NOMO-1 (cell line): ENCODE measurements at regions not wholly inside any gene's neighbourhood (a gene's known extent, or its start where the extent isn't known, plus 50 kb on each side); places are given as distances from the start of the nearest gene placed in this dataset.

Experiments used
- DNase-seq, 2 experiments: peaks; one replicate each; lab custom pipeline; 2025; ENCODE audit not compliant: unreplicated experiment in 2 of 2; lab: John Stamatoyannopoulos, UW

DNA sequence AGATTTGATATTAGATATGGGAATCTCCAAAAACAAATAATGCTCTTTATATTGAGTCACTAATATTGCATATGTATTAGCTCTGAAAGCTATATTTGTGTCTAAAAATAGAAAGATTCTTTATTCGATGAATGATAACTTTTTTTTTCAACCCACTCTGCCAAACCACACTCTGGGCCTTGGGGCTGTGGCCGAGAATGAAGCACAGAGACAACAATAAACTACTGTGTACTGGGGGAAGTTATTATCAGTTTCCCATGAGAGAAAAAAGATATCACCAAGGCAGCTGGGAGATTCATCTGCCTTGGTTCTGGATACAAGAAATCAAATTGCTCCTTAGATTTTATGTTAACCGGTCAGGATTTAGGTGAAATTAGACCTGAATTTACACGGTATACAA, 762.2 kb downstream of the SUCLG1 start:
- no peak for DNase-seq

- no peak for DNase-seq
These were observed 763.5 kb downstream of the SUCLG1 start for GRCh38 chr2:83695530-83695929.

GRCh38 chr2:83695037-83695436, 764.0 kb downstream of the SUCLG1 start:
- DNase-seq: no peak

GRCh38 chr2:83689402-83689801, 769.7 kb downstream of the SUCLG1 start:
- DNase-seq: no peak

DNA sequence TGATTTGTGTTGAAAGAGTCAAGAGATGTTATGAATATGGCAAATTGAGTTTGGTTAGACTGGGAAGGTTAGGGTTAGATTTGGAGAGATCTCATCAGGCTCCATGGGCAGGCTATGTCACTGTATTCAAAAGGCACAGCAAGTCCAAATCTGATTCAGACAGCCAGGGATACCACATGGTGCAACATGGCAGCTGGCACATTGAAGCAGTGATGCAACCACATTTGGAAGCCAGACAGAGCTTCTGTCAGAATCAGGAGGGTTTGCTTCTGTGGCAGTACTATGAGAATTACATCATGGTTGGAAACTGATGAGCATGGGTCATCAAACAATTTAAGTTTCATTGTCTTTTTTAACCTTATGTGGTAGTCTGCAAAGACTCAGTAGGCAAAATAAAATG, 772.2 kb downstream of the SUCLG1 start:
- DNase-seq: no peak

- no peak for DNase-seq
These were observed 785.0 kb downstream of the SUCLG1 start for GRCh38 chr2:83674050-83674449.

- no peak for DNase-seq
These were observed 793.2 kb downstream of the SUCLG1 start for GRCh38 chr2:83665894-83666293.

GRCh38 chr2:83665154-83665553, 793.9 kb downstream of the SUCLG1 start:
- no peak for DNase-seq

DNA sequence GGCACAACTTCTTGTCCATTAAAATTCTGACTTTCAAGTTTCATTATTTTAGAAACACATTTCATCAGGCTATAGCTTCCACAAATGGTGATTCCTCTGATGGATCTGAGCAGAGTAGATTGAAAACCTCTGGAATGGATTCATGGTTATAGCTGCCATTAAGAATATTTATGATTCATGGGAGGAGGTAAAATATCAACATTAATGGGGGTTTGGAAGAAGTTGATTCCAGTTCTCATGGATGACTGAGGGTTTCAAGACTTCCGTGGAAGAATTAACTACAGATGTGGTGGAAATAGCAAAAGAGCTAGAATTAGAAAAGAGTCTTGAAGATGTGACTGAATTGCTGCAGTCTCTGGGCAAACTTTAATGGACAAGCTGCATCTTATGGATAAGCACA, 797.4 kb downstream of the SUCLG1 start:
- DNase-seq: no peak

GRCh38 chr2:83654091-83654611, 804.9 kb downstream of the SUCLG1 start:
- DNase-seq: no peak

DNA sequence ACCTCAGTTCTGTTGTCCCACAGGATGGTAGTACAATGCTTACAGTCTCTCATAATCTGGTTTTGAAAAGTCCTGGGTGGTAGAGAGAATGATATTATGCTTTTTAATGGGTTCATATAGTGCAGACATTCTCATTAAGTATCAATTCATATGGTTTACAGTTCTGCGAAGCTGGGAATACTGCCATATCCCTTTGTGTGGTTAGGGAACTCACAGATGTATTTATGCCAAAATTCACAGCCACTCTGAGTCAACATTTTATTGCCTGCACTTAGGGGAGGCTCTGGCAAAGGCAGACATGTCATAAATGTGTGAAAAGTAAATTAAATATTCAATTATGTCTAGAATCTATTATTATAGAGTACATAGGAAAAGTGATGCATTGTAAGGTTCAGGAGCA, 808.2 kb downstream of the SUCLG1 start:
- DNase-seq: no peak

GRCh38 chr2:83650161-83650560, 808.9 kb downstream of the SUCLG1 start:
- no peak for DNase-seq

DNA sequence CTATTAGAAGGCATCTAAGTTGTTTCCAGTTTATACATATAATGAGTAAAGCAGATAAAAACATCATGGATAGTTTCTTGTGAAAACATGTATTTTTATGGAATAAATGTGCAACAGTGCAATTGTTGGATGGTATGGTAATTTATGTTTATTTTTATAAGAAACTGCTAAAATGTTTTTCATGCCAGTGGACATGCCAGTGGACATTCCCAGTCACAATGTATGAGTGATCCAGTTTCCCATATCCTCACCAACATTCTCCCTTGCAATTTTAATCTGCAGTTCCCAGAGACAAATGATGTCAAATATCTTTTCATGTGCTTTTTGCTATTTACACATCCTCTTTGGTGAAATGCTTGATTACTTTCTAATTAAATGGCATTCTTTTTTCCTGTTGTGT, 818.6 kb downstream of the SUCLG1 start:
- no peak for DNase-seq

GRCh38 chr2:83633423-83633822, 825.7 kb downstream of the SUCLG1 start:
- DNase-seq: no peak

- DNase-seq: no peak
These were observed 828.7 kb downstream of the SUCLG1 start for GRCh38 chr2:83630351-83630750.

GRCh38 chr2:83615511-83615910, 843.6 kb downstream of the SUCLG1 start:
- DNase-seq: no peak

GRCh38 chr2:83613178-83613577, 845.9 kb downstream of the SUCLG1 start:
- no peak for DNase-seq

DNA sequence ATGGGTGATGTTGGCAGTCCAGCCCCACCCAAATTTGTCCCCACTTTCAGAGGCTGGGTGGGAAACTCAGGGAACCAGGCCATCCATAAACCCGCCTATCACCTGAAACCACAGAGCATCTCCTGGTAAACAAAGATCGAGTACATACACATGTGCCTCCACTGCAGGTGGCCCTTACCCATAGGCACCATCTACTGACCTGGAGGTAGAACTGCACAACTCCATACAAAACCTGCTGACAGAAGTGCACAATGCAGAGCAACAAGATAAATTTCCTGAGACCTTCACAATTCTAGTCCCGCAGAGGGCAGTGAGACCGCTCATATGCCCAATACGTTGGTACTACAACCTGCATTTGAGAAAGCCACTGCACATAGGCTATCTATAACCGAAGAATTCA, 856.3 kb downstream of the SUCLG1 start:
- no peak for DNase-seq

DNA sequence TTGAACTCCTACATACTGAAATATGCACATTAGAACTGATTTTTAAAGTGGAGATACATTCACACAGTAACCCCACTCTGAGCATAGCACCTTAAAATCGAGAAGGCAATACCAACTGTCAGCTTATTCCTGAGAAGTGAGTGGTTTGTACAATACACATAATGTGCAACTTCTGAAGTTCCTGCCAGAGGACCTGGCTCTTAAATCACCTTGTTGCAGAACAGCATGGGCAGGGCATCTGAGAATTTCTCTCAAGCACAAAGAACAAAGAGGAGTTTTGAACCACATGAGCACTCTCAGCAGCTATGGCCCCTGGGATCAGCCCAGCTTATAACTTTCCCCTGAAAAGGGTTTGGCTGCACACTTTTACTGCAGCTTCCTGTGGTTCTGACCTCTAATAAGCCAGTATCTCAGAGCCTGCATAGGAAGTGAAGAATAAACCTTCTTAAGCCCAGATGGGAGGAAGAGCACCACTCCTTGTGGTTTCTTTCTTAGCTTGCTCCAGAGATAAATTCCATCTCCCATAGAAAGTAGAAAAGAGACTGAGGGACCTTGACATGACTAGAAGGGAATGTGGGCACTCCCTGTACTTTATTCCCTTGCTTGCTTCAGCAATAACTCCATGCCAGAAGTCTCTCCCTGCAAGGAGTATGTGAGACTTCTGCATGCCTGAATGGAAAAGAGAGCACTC, 862.3 kb downstream of the SUCLG1 start:
- DNase-seq: no peak

DNA sequence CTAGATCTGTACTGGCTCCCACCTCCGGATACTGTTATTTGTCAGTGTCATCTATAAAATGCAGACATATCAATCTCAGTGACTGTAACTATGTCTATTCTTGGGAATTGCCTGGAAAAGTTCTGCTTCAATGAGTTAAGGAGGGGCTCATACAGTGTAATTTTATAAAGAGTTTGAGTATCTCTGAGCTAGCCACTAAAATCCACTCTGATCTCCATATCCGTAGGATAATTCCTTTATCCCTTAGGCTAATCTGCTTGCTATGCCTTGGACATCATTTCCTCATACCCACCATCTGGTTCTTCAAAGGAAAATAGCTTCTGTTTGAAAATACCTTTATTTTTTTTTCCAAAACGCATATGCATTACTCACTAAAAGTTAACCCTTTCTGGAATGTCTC, 863.2 kb downstream of the SUCLG1 start:
- no peak for DNase-seq

- DNase-seq: no peak
These were observed 863.9 kb downstream of the SUCLG1 start for GRCh38 chr2:83595121-83595690.

DNA sequence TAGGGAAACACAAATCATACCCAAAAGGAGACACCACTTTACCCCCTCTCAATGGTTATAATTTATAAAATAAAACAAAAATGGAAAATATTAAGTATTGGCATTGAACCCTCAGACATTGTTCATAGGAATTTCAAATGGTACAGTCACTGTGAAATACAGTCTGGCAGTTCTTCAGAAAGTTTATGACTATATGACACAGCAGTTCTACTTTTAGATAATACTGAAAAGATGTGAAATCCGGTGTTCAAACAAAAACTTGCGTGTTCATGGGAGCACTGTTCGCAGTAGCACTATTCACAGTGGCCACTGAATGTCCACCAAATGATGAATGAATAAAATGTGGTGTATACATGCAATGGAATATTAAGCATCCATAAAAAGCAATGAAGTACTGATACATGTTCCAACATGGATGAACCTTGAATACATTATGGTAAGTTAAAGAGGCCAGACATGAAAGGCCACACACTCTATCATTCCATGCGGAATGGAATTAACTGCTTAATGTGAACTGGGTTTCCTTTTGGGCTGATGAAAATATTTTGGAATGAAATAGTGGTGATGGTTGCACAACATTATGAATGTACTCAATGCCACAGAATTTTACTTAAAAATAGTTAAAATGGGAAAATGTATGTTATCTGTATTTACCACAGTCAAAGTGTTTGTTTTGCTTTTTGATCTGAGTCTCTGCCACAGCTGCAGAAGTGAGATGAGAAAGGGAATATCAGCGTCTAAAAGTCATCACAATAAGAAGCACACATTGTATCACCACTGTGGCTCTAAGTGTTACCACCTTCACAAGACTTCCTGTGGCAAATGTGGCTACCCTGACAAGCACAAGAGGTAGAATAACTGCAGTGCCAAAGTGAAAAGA, 864.6 kb downstream of the SUCLG1 start:
- no peak for DNase-seq
